PC-3 (cell line): ENCODE measurements at regions not wholly inside any gene's neighbourhood (a gene's known extent, or its start where the extent isn't known, plus 50 kb on each side); places are given as distances from the start of the nearest gene placed in this dataset.
"Not testable (repeated sequence)": the region's sequence is repeated elsewhere in the genome, so short reads cannot be mapped to it uniquely, and the experiment has no call there.

Experiments
- CTCF ChIP-seq: fragments of 300-600 bp; sonication (generic); conservative IDR thresholded peaks from 2 replicates; pipeline ENCODE4 v1.5.1; 2017; ENCODE audit warnings: antibody characterized with exemption, low read depth, mild to moderate bottlenecking, low read length
- EZH2 ChIP-seq: fragments of 300-600 bp; sonication (generic); IDR thresholded peaks from one replicate; pipeline ENCODE4 v1.6.1; 2017; ENCODE audit warnings: antibody characterized with exemption, mild to moderate bottlenecking, low read length; ENCODE audit not compliant: unreplicated experiment
- EZH2phosphoT487 ChIP-seq: fragments of 300-600 bp; sonication (generic); IDR thresholded peaks from 2 replicates; pipeline ENCODE4 v1.6.1; 2018; ENCODE audit warnings: mild to moderate bottlenecking, antibody characterized with exemption, low read length, borderline replicate concordance

DNA sequence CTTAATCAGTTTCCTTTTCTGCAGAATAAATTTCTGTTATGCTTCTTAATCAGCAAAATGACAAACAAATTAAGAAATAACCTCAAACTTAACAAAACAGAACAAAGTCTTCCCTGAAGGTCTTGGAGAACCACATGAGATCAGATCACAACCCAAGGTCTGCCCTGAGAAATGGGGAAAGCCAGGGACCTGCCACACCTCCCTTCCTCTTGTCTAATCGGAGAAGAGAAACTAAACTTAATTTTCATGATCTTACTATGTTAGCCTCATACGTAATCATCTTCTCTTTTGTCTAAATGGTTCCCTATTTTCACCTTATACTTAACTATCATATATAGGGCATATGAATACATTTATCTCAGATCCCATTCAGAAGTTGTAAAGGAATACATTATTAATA, 405.4 kb upstream of the SPATA31A3 start:
- not testable (repeated sequence) for TF ChIP-seq EZH2, CTCF, EZH2phosphoT487
